ENCODE measurements at regions not wholly inside any gene's neighbourhood (a gene's known extent, or its start where the extent isn't known, plus 50 kb on each side); places are given as distances from the start of the nearest gene placed in this dataset.

DNA sequence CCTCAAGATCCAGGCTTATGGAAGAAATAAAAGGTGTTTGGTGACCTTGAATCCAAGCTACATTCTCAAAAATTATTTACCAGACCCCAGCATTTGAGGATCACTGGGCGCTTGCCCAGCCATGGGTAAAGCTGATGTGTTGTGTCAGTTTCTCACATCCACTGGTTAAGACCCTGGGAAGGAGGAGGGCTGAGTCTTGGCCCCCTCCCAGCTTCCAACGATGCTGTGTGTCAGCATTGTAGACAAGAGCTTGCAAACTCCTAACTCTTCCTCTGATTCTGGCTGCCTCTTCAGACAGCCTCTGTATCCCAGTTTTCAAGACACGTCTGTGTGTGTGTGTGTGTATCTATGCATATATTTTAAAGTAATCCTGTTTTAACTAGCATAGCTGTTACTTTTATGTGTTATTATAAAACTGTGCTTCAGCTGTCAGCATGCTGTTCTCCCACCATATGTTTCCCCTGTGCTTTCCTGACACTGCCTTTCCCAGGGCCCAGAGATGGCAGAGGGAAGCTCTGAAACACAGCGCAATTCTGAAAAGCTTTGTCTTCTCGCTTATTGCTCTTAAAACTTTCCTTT is 157.3 kb upstream of the LRRN1 start:
- peaks cover 3% of the 10 kb centered on the region for H3K4me1 ChIP-seq (ENCODE audit: insufficient read depth, insufficient read length)
- H3K9ac ChIP-seq (ENCODE audit: insufficient read length, low read depth) = no peak overlapping the region
- TF ChIP-seq YY1 (IDR thresholded peaks at IDR 0.05; ENCODE audit: insufficient read depth, insufficient read length) (no peak), ZNF274 (IDR thresholded peaks at IDR 0.05; ENCODE audit: low read depth, low read length) (no peak), SUZ12 (IDR thresholded peaks at IDR 0.05; ENCODE audit: extremely low read depth, insufficient read depth, insufficient read length) (no peak)
- DNase-seq (ENCODE audit: low read depth, low spot score) = no peak
- no peaks in the 10 kb centered on the region for H3K27me3 ChIP-seq (ENCODE audit: insufficient read depth, insufficient read length)
- no peak overlapping the region for H3K4me3 ChIP-seq (ENCODE audit: insufficient read length, low read depth)
- H3K9me3 ChIP-seq (ENCODE audit: insufficient read depth, low read length) = no peaks in the 10 kb centered on the region
- H3K36me3 ChIP-seq (ENCODE audit: insufficient read depth, insufficient read length, low read length) = no peaks in the 10 kb centered on the region

DNA sequence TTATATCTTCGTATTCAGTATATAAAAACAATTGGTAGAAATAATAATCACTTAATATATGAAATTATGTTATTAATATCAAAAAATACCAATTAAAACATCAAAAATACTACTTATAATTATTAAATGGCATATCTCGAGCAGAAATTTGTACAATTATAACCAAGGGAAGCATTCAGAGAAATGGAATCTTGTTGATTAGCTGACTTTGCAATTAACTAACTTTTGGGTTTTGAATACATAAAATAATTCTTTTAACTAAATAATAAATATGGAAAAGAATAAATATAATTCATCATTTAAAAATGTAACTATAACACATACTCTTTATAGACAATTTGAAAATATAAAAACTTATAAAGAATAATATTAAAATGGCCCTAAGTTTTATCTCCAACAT is 160.2 kb upstream of the LRRN1 start:
- H3K27me3 ChIP-seq (ENCODE audit: insufficient read depth, insufficient read length) = no peaks in the 10 kb centered on the region
- H3K4me3 ChIP-seq (ENCODE audit: insufficient read length, low read depth) = no peak overlapping the region
- peaks cover 3% of the 10 kb centered on the region for H3K4me1 ChIP-seq (ENCODE audit: insufficient read depth, insufficient read length)
- H3K9me3 ChIP-seq (ENCODE audit: insufficient read depth, low read length) = no peaks in the 10 kb centered on the region
- H3K9ac ChIP-seq (ENCODE audit: insufficient read length, low read depth) = no peak overlapping the region
- no peak for DNase-seq (ENCODE audit: low read depth, low spot score)
- TF ChIP-seq SUZ12 (IDR thresholded peaks at IDR 0.05; ENCODE audit: extremely low read depth, insufficient read depth, insufficient read length) (no peak), YY1 (IDR thresholded peaks at IDR 0.05; ENCODE audit: insufficient read depth, insufficient read length) (no peak), ZNF274 (IDR thresholded peaks at IDR 0.05; ENCODE audit: low read depth, low read length) (no peak)
- H3K36me3 ChIP-seq (ENCODE audit: insufficient read depth, insufficient read length, low read length) = no peaks in the 10 kb centered on the region

GRCh38 chr3:3636815-3637214 is 162.4 kb upstream of the LRRN1 start:
- no peak overlapping the region for H3K4me3 ChIP-seq (ENCODE audit: insufficient read length, low read depth)
- no peaks in the 10 kb centered on the region for H3K9me3 ChIP-seq (ENCODE audit: insufficient read depth, low read length)
- no peaks in the 10 kb centered on the region for H3K36me3 ChIP-seq (ENCODE audit: insufficient read depth, insufficient read length, low read length)
- no peak for DNase-seq (ENCODE audit: low read depth, low spot score)
- no peak for TF ChIP-seq SUZ12 (IDR thresholded peaks at IDR 0.05; ENCODE audit: extremely low read depth, insufficient read depth, insufficient read length)
- TF ChIP-seq YY1 (IDR thresholded peaks at IDR 0.05; ENCODE audit: insufficient read depth, insufficient read length) = no peak
- no peak for TF ChIP-seq ZNF274 (IDR thresholded peaks at IDR 0.05; ENCODE audit: low read depth, low read length)
- H3K9ac ChIP-seq (ENCODE audit: insufficient read length, low read depth) = no peak overlapping the region
- H3K27me3 ChIP-seq (ENCODE audit: insufficient read depth, insufficient read length) = no peaks in the 10 kb centered on the region
- H3K4me1 ChIP-seq (ENCODE audit: insufficient read depth, insufficient read length) = peaks cover 3% of the 10 kb centered on the region

DNA sequence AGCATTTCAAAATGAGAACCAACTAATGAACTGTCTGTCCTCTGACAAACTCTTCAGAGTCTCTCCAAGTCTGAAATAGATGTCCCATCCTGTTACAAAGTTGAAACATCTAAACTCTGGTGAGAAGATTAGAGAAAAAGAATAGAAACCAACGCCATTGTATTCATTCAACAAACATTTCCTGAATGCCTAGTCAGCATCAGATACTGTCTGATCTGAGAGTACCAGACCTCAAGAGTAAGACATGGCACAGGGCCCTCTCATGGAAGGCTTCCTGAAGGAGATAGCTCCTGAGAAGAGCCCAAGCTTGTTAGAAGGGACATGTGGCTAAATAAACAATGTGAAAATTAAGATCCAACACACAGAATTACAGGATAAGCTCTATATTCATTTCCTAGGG is 164.1 kb upstream of the LRRN1 start:
- Histone ChIP-seq H3K9ac (ENCODE audit: insufficient read length, low read depth) (no peak overlapping the region), H3K36me3 (ENCODE audit: insufficient read depth, insufficient read length, low read length) (no peaks in the 10 kb centered on the region), H3K9me3 (ENCODE audit: insufficient read depth, low read length) (no peaks in the 10 kb centered on the region), H3K27me3 (ENCODE audit: insufficient read depth, insufficient read length) (no peaks in the 10 kb centered on the region), H3K4me1 (ENCODE audit: insufficient read depth, insufficient read length) (peaks cover 3% of the 10 kb centered on the region), H3K4me3 (ENCODE audit: insufficient read length, low read depth) (no peak overlapping the region)
- DNase-seq (ENCODE audit: low read depth, low spot score) = no peak
- TF ChIP-seq ZNF274 (IDR thresholded peaks at IDR 0.05; ENCODE audit: low read depth, low read length) (no peak), SUZ12 (IDR thresholded peaks at IDR 0.05; ENCODE audit: extremely low read depth, insufficient read depth, insufficient read length) (no peak), YY1 (IDR thresholded peaks at IDR 0.05; ENCODE audit: insufficient read depth, insufficient read length) (no peak)

DNA sequence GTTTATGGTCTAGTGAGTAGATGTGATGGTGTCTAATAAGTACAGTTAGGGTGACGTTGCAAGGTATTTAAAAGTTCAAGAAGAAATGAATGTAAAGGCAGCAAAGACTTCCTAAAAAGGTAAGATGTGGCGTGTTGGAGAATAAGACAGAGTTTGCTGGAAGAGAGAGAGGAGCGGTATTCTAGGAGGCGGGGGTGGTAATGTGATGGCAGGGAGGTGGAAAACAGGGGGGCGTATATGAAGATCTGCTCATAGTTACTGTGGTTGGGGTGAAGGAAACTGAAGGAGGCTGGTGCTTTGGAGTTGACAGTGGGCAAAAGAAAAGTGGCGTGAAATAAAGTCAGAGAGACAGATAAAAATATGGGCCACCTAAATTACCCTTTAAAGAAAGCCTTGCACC is 164.9 kb upstream of the LRRN1 start:
- no peaks in the 10 kb centered on the region for H3K9me3 ChIP-seq (ENCODE audit: insufficient read depth, low read length)
- peaks cover 3% of the 10 kb centered on the region for H3K4me1 ChIP-seq (ENCODE audit: insufficient read depth, insufficient read length)
- DNase-seq (ENCODE audit: low read depth, low spot score) = no peak
- no peak overlapping the region for H3K4me3 ChIP-seq (ENCODE audit: insufficient read length, low read depth)
- H3K36me3 ChIP-seq (ENCODE audit: insufficient read depth, insufficient read length, low read length) = no peaks in the 10 kb centered on the region
- H3K27me3 ChIP-seq (ENCODE audit: insufficient read depth, insufficient read length) = no peaks in the 10 kb centered on the region
- H3K9ac ChIP-seq (ENCODE audit: insufficient read length, low read depth) = no peak overlapping the region
- TF ChIP-seq SUZ12 (IDR thresholded peaks at IDR 0.05; ENCODE audit: extremely low read depth, insufficient read depth, insufficient read length) (no peak), YY1 (IDR thresholded peaks at IDR 0.05; ENCODE audit: insufficient read depth, insufficient read length) (no peak), ZNF274 (IDR thresholded peaks at IDR 0.05; ENCODE audit: low read depth, low read length) (no peak)

GRCh38 chr3:3633761-3634160 is 165.5 kb upstream of the LRRN1 start:
- no peaks in the 10 kb centered on the region for H3K36me3 ChIP-seq (ENCODE audit: insufficient read depth, insufficient read length, low read length)
- H3K4me3 ChIP-seq (ENCODE audit: insufficient read length, low read depth) = no peak overlapping the region
- H3K27me3 ChIP-seq (ENCODE audit: insufficient read depth, insufficient read length) = no peaks in the 10 kb centered on the region
- no peaks in the 10 kb centered on the region for H3K9me3 ChIP-seq (ENCODE audit: insufficient read depth, low read length)
- TF ChIP-seq ZNF274 (IDR thresholded peaks at IDR 0.05; ENCODE audit: low read depth, low read length) (no peak), YY1 (IDR thresholded peaks at IDR 0.05; ENCODE audit: insufficient read depth, insufficient read length) (no peak), SUZ12 (IDR thresholded peaks at IDR 0.05; ENCODE audit: extremely low read depth, insufficient read depth, insufficient read length) (no peak)
- no peak overlapping the region for H3K9ac ChIP-seq (ENCODE audit: insufficient read length, low read depth)
- H3K4me1 ChIP-seq (ENCODE audit: insufficient read depth, insufficient read length) = peaks cover 3% of the 10 kb centered on the region
- no peak for DNase-seq (ENCODE audit: low read depth, low spot score)

DNA sequence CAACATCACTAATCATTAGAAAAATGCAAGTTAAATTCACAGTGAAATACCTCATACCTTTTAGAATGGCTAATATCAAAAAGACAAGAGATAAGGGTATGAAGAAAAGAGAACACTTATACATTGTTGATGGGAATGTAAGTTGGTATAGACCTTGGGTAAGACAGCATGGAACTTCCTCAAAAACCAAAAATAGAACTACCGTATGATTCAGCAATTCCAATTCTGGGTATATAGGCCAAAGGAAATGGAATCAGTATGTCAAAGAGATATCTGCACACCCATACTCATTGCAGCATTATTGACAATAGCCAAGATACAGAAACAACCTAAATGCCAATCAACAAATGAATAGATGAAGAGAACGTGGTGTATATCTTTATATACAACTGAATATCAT is 166.8 kb upstream of the LRRN1 start:
- Histone ChIP-seq H3K9me3 (ENCODE audit: insufficient read depth, low read length) (no peaks in the 10 kb centered on the region), H3K9ac (ENCODE audit: insufficient read length, low read depth) (no peak overlapping the region), H3K36me3 (ENCODE audit: insufficient read depth, insufficient read length, low read length) (no peaks in the 10 kb centered on the region), H3K4me3 (ENCODE audit: insufficient read length, low read depth) (no peak overlapping the region), H3K4me1 (ENCODE audit: insufficient read depth, insufficient read length) (peaks cover 2% of the 10 kb centered on the region), H3K27me3 (ENCODE audit: insufficient read depth, insufficient read length) (no peaks in the 10 kb centered on the region)
- TF ChIP-seq ZNF274 (IDR thresholded peaks at IDR 0.05; ENCODE audit: low read depth, low read length) = no peak
- no peak for DNase-seq (ENCODE audit: low read depth, low spot score)

GRCh38 chr3:3631114-3631513 is 168.1 kb upstream of the LRRN1 start:
- TF ChIP-seq SUZ12 (IDR thresholded peaks at IDR 0.05; ENCODE audit: extremely low read depth, insufficient read depth, insufficient read length) = no peak
- TF ChIP-seq ZNF274 (IDR thresholded peaks at IDR 0.05; ENCODE audit: low read depth, low read length) = no peak
- no peak for TF ChIP-seq YY1 (IDR thresholded peaks at IDR 0.05; ENCODE audit: insufficient read depth, insufficient read length)

More at GRCh38 chr3:3631114-3631513, 168.1 kb upstream of the LRRN1 start:
- Histone ChIP-seq H3K36me3 (ENCODE audit: insufficient read depth, insufficient read length, low read length) (no peaks in the 10 kb centered on the region), H3K9me3 (ENCODE audit: insufficient read depth, low read length) (no peaks in the 10 kb centered on the region), H3K9ac (ENCODE audit: insufficient read length, low read depth) (no peak overlapping the region), H3K4me1 (ENCODE audit: insufficient read depth, insufficient read length) (no peaks in the 10 kb centered on the region), H3K27me3 (ENCODE audit: insufficient read depth, insufficient read length) (no peaks in the 10 kb centered on the region), H3K4me3 (ENCODE audit: insufficient read length, low read depth) (no peak overlapping the region)
- DNase-seq (ENCODE audit: low read depth, low spot score) = no peak
